ENCODE measurements at regions not wholly inside any gene's neighbourhood (a gene's known extent, or its start where the extent isn't known, plus 50 kb on each side); places are given as distances from the start of the nearest gene placed in this dataset.
A peak's percentile ranks its signal among the peaks of the same experiment; 100 is the strongest.

DNA sequence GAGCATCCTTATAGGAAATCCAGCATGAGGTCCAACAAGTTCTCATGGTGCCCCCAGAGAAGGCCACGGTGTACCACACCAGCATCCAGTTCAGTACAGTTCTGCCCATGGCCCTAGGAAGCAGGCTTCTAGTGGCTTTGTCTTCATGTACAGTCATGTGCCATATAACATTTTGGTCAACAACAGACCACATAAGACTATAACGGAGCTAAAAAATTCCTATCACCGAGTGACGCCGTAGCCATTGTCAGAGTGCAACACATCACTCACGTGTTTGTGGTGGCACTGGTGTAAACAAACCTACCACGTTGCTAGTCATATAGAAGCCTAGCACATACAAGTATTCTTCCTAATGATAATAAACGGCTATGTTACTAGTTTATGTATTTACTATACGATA lies 209.0 kb downstream of the ARRDC4 start:
- Histone ChIP-seq H3K36me3 (ENCODE audit: insufficient read depth, low read length) (no peaks in the 10 kb centered on the region), H3K79me2 (ENCODE audit: insufficient read depth, low read length) (no peaks in the 10 kb centered on the region), H3F3A (ENCODE audit: insufficient read depth, low read length) (no peaks in the 10 kb centered on the region), H3K4me3 (ENCODE audit: low read depth, low read length, poor library complexity, severe bottlenecking) (no peak overlapping the region), H3K27ac (ENCODE audit: low read depth, low read length, poor library complexity, severe bottlenecking) (peak overlapping the region; percentile 8), H3K4me1 (ENCODE audit: insufficient read depth, low read length, severe bottlenecking) (peaks cover 71% of the 10 kb centered on the region), H3K4me2 (ENCODE audit: low read length) (no peak overlapping the region), H3K9ac (ENCODE audit: low read length) (no peak overlapping the region), H3K9me3 (ENCODE audit: low read length) (no peaks in the 10 kb centered on the region), H3K9me2 (ENCODE audit: low read depth, low read length) (no peaks in the 10 kb centered on the region), H2AFZ (ENCODE audit: low read length) (no peak overlapping the region), H4K20me1 (ENCODE audit: insufficient read depth, low read length) (no peaks in the 10 kb centered on the region), H3K27me3 (ENCODE audit: insufficient read depth, low read length) (no peaks in the 10 kb centered on the region)
- TF ChIP-seq, protein P1, sequence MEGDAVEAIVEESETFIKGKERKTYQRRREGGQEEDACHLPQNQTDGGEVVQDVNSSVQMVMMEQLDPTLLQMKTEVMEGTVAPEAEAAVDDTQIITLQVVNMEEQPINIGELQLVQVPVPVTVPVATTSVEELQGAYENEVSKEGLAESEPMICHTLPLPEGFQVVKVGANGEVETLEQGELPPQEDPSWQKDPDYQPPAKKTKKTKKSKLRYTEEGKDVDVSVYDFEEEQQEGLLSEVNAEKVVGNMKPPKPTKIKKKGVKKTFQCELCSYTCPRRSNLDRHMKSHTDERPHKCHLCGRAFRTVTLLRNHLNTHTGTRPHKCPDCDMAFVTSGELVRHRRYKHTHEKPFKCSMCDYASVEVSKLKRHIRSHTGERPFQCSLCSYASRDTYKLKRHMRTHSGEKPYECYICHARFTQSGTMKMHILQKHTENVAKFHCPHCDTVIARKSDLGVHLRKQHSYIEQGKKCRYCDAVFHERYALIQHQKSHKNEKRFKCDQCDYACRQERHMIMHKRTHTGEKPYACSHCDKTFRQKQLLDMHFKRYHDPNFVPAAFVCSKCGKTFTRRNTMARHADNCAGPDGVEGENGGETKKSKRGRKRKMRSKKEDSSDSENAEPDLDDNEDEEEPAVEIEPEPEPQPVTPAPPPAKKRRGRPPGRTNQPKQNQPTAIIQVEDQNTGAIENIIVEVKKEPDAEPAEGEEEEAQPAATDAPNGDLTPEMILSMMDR (IDR thresholded peaks at IDR 0.05; ENCODE audit: low read length), result no peak
- TF ChIP-seq EZH2 (IDR thresholded peaks at IDR 0.05; ENCODE audit: borderline replicate concordance, low read length), result no peak

DNA sequence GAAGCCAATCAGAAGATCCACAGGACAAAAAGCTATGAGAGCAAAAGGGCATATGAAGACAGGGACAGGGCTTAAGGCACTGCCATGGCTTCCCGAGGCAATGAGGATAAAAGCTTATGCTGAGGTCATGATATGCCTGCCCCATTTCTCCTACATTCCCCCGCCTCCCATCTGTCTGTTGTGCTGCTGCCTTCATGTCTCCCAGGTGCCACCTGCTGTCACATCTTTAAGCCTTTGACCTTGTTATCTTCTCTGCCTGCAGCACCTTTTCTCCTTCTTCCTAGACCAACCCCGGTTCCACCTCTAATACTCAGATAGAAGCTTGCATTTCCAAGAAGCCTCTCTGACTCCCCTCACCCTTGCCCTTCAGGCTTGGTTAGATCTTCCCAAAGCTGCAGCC lies 213.8 kb downstream of the ARRDC4 start:
- Histone ChIP-seq H3K4me1 (ENCODE audit: insufficient read depth, low read length, severe bottlenecking) (peaks cover 34% of the 10 kb centered on the region), H2AFZ (ENCODE audit: low read length) (no peak overlapping the region), H3K9me3 (ENCODE audit: low read length) (no peaks in the 10 kb centered on the region), H3K9me2 (ENCODE audit: low read depth, low read length) (no peaks in the 10 kb centered on the region), H3F3A (ENCODE audit: insufficient read depth, low read length) (no peaks in the 10 kb centered on the region), H4K20me1 (ENCODE audit: insufficient read depth, low read length) (no peaks in the 10 kb centered on the region), H3K27ac (ENCODE audit: low read depth, low read length, poor library complexity, severe bottlenecking) (peak overlapping the region; percentile 58), H3K27me3 (ENCODE audit: insufficient read depth, low read length) (no peaks in the 10 kb centered on the region), H3K79me2 (ENCODE audit: insufficient read depth, low read length) (no peaks in the 10 kb centered on the region), H3K4me2 (ENCODE audit: low read length) (no peak overlapping the region), H3K4me3 (ENCODE audit: low read depth, low read length, poor library complexity, severe bottlenecking) (no peak overlapping the region), H3K36me3 (ENCODE audit: insufficient read depth, low read length) (no peaks in the 10 kb centered on the region), H3K9ac (ENCODE audit: low read length) (no peak overlapping the region; the same call in 1 of the 2 replicates)
- TF ChIP-seq EZH2 (IDR thresholded peaks at IDR 0.05; ENCODE audit: borderline replicate concordance, low read length), result no peak
- TF ChIP-seq, protein P1 (IDR thresholded peaks at IDR 0.05; ENCODE audit: low read length), result peak; percentile 77

DNA sequence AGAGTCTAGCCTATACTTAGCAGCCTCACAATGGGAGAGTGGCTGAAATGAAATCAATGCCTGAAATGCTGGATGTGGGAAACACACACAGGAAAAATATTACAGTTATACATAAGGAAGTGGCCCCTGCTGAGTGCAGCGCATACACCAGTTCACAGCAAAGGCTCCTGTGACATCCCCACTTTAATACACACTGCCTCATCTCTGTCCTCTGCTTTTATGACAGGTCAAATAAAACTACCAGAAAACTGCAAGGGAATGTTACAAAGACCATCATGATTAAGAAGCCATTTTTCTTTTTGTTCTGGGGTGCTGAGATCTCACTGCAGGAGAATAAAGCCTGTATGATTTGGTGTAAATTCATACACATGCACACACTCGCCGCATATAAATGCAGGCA lies 214.3 kb downstream of the ARRDC4 start:
- no peak overlapping the region for H3K9ac ChIP-seq (ENCODE audit: low read length)
- no peak overlapping the region for H3K4me2 ChIP-seq (ENCODE audit: low read length)
- no peak overlapping the region for H3K27ac ChIP-seq (ENCODE audit: low read depth, low read length, poor library complexity, severe bottlenecking)
- no peaks in the 10 kb centered on the region for H3K9me3 ChIP-seq (ENCODE audit: low read length)
- no peaks in the 10 kb centered on the region for H4K20me1 ChIP-seq (ENCODE audit: insufficient read depth, low read length)
- no peaks in the 10 kb centered on the region for H3F3A ChIP-seq (ENCODE audit: insufficient read depth, low read length)
- H3K9me2 ChIP-seq (ENCODE audit: low read depth, low read length), result no peaks in the 10 kb centered on the region
- H3K79me2 ChIP-seq (ENCODE audit: insufficient read depth, low read length), result no peaks in the 10 kb centered on the region
- H2AFZ ChIP-seq (ENCODE audit: low read length), result no peak overlapping the region
- no peaks in the 10 kb centered on the region for H3K27me3 ChIP-seq (ENCODE audit: insufficient read depth, low read length)
- H3K36me3 ChIP-seq (ENCODE audit: insufficient read depth, low read length), result no peaks in the 10 kb centered on the region
- H3K4me3 ChIP-seq (ENCODE audit: low read depth, low read length, poor library complexity, severe bottlenecking), result no peak overlapping the region
- TF ChIP-seq, protein P1 (IDR thresholded peaks at IDR 0.05; ENCODE audit: low read length), result no peak
- no peak for TF ChIP-seq EZH2 (IDR thresholded peaks at IDR 0.05; ENCODE audit: borderline replicate concordance, low read length)
- H3K4me1 ChIP-seq (ENCODE audit: insufficient read depth, low read length, severe bottlenecking), result peaks cover 34% of the 10 kb centered on the region
